C4-2B (cell line): ENCODE measurements at regions not wholly inside any gene's neighbourhood (a gene's known extent, or its start where the extent isn't known, plus 50 kb on each side); places are given as distances from the start of the nearest gene placed in this dataset.

Experiments used
- ZFX ChIP-seq: fragments of 450-650 bp; IDR thresholded peaks from 2 replicates; pipeline ENCODE4 v1.6.1; 2017
- TF ChIP-seq, protein P1 (sequence below): fragments of 450-650 bp; conservative IDR thresholded peaks from 2 replicates; pipeline ENCODE4 v1.5.1; 2017; ENCODE audit warnings: mild to moderate bottlenecking

DNA sequence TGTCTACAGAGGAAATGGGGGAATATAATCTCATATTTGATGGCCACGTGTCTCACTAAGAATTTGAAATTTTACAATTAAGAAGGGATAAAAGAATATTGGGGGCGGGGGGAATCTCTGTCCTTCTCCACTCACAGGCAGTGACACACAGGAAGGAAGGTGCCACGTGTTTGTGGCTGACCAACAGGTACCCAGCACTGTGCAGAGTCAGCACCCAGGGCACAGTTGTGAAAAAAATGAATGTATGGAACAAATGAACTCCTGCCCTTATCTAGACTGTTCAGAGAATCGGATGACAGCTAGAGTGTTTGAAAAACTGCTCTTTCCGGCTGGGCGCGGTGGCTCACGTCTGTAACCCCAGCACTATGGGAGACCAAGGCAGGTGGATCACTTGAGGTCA, 317.0 kb upstream of the MYT1L start:
- TF ChIP-seq, protein P1, sequence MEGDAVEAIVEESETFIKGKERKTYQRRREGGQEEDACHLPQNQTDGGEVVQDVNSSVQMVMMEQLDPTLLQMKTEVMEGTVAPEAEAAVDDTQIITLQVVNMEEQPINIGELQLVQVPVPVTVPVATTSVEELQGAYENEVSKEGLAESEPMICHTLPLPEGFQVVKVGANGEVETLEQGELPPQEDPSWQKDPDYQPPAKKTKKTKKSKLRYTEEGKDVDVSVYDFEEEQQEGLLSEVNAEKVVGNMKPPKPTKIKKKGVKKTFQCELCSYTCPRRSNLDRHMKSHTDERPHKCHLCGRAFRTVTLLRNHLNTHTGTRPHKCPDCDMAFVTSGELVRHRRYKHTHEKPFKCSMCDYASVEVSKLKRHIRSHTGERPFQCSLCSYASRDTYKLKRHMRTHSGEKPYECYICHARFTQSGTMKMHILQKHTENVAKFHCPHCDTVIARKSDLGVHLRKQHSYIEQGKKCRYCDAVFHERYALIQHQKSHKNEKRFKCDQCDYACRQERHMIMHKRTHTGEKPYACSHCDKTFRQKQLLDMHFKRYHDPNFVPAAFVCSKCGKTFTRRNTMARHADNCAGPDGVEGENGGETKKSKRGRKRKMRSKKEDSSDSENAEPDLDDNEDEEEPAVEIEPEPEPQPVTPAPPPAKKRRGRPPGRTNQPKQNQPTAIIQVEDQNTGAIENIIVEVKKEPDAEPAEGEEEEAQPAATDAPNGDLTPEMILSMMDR = no peak
- TF ChIP-seq ZFX = no peak
